ENCODE measurements at regions not wholly inside any gene's neighbourhood (a gene's known extent, or its start where the extent isn't known, plus 50 kb on each side); places are given as distances from the start of the nearest gene placed in this dataset.

- Histone ChIP-seq H4K20me1 (ENCODE audit: insufficient read depth, low read length) (no peaks in the 10 kb centered on the region), H3K36me3 (ENCODE audit: insufficient read depth, low read length) (no peaks in the 10 kb centered on the region), H3K4me3 (ENCODE audit: low read depth, low read length, poor library complexity, severe bottlenecking) (no peak overlapping the region), H3K9me3 (ENCODE audit: low read length) (no peaks in the 10 kb centered on the region), H3K4me2 (ENCODE audit: low read length) (no peak overlapping the region), H3K27ac (ENCODE audit: low read depth, low read length, poor library complexity, severe bottlenecking) (no peak overlapping the region), H3K4me1 (ENCODE audit: insufficient read depth, low read length, poor library complexity, severe bottlenecking) (no peaks in the 10 kb centered on the region), H3K9me2 (ENCODE audit: insufficient read depth, low read length) (no peaks in the 10 kb centered on the region), H3K79me2 (ENCODE audit: insufficient read depth, low read depth, low read length) (no peaks in the 10 kb centered on the region), H2AFZ (ENCODE audit: low read length) (no peak overlapping the region)
- ChIA-PET POLR2A (interaction anchor here (0.6 kb wide), 2 partner anchors 39 to 166 kb away, joined by 3 to 4 read pairs; no protein-coding TSS in a partner anchor), CTCF (ENCODE audit: unreplicated experiment) (no interaction called here)
- no peak for DNase-seq (ENCODE audit: low spot score)
- TF ChIP-seq EZH2phosphoT487 (IDR thresholded peaks at IDR 0.05; ENCODE audit: borderline replicate concordance, low read depth, low read length) (no peak), CTCF (conservative IDR thresholded peaks at IDR 0.05; ENCODE audit: low read length) (no peak)
- intact Hi-C loops (cut with micrococcal nuclease; ENCODE audit: unreplicated experiment), result no loop called here
- no TSS peak for BruUV-seq (replicated peaks)
Observed at GRCh38 chr20:16216227-16216913, 356.9 kb downstream of the KIF16B start.

- no peak for DNase-seq (ENCODE audit: low spot score)
- no peak overlapping the region for H3K4me3 ChIP-seq (ENCODE audit: low read depth, low read length, poor library complexity, severe bottlenecking)
- no peak overlapping the region for H3K4me2 ChIP-seq (ENCODE audit: low read length)
- no peaks in the 10 kb centered on the region for H3K36me3 ChIP-seq (ENCODE audit: insufficient read depth, low read length)
- H2AFZ ChIP-seq (ENCODE audit: low read length), result no peak overlapping the region
- no TSS peak for BruUV-seq (replicated peaks)
- CTCF ChIA-PET (ENCODE audit: unreplicated experiment), result no interaction called here
- POLR2A ChIA-PET, result no interaction called here
- H3K4me1 ChIP-seq (ENCODE audit: insufficient read depth, low read length, poor library complexity, severe bottlenecking), result no peaks in the 10 kb centered on the region
- H4K20me1 ChIP-seq (ENCODE audit: insufficient read depth, low read length), result no peaks in the 10 kb centered on the region
- no peaks in the 10 kb centered on the region for H3K9me3 ChIP-seq (ENCODE audit: low read length)
- no peaks in the 10 kb centered on the region for H3K9me2 ChIP-seq (ENCODE audit: insufficient read depth, low read length)
- no peak for TF ChIP-seq EZH2phosphoT487 (IDR thresholded peaks at IDR 0.05; ENCODE audit: borderline replicate concordance, low read depth, low read length)
- no peak for TF ChIP-seq CTCF (conservative IDR thresholded peaks at IDR 0.05; ENCODE audit: low read length)
- H3K27ac ChIP-seq (ENCODE audit: low read depth, low read length, poor library complexity, severe bottlenecking), result no peak overlapping the region
- intact Hi-C loops (cut with micrococcal nuclease; ENCODE audit: unreplicated experiment), result no loop called here
- no peaks in the 10 kb centered on the region for H3K79me2 ChIP-seq (ENCODE audit: insufficient read depth, low read depth, low read length)
Observed at GRCh38 chr20:16215041-16215440, 358.2 kb downstream of the KIF16B start.

- intact Hi-C loops (cut with micrococcal nuclease; ENCODE audit: unreplicated experiment), result no loop called here
- H4K20me1 ChIP-seq (ENCODE audit: insufficient read depth, low read length), result no peaks in the 10 kb centered on the region
- H3K36me3 ChIP-seq (ENCODE audit: insufficient read depth, low read length), result no peaks in the 10 kb centered on the region
- H3K9me2 ChIP-seq (ENCODE audit: insufficient read depth, low read length), result no peaks in the 10 kb centered on the region
- no peak overlapping the region for H3K4me3 ChIP-seq (ENCODE audit: low read depth, low read length, poor library complexity, severe bottlenecking)
- H3K79me2 ChIP-seq (ENCODE audit: insufficient read depth, low read depth, low read length), result no peaks in the 10 kb centered on the region
- DNase-seq (ENCODE audit: low spot score), result no peak
- no TSS peak for BruUV-seq (replicated peaks)
- no peaks in the 10 kb centered on the region for H3K9me3 ChIP-seq (ENCODE audit: low read length)
- ChIA-PET POLR2A (no interaction called here), CTCF (ENCODE audit: unreplicated experiment) (no interaction called here)
- H2AFZ ChIP-seq (ENCODE audit: low read length), result no peak overlapping the region
- H3K27ac ChIP-seq (ENCODE audit: low read depth, low read length, poor library complexity, severe bottlenecking), result no peak overlapping the region
- TF ChIP-seq EZH2phosphoT487 (IDR thresholded peaks at IDR 0.05; ENCODE audit: borderline replicate concordance, low read depth, low read length), result no peak
- TF ChIP-seq CTCF (conservative IDR thresholded peaks at IDR 0.05; ENCODE audit: low read length), result no peak
- H3K4me1 ChIP-seq (ENCODE audit: insufficient read depth, low read length, poor library complexity, severe bottlenecking), result no peaks in the 10 kb centered on the region
- no peak overlapping the region for H3K4me2 ChIP-seq (ENCODE audit: low read length)
Observed at GRCh38 chr20:16212790-16213189, 360.5 kb downstream of the KIF16B start.

Measured in OCI-LY7 (cell line).